ENCODE measurements at regions not wholly inside any gene's neighbourhood (a gene's known extent, or its start where the extent isn't known, plus 50 kb on each side); places are given as distances from the start of the nearest gene placed in this dataset.

GRCh38 chr5:143730112-143730801, 81.7 kb upstream of the HMHB1 start:
- DNase-seq (ENCODE audit: low read depth): no peak

- DNase-seq (ENCODE audit: low read depth): no peak
These were observed 82.5 kb upstream of the HMHB1 start for GRCh38 chr5:143729334-143729946.

DNA sequence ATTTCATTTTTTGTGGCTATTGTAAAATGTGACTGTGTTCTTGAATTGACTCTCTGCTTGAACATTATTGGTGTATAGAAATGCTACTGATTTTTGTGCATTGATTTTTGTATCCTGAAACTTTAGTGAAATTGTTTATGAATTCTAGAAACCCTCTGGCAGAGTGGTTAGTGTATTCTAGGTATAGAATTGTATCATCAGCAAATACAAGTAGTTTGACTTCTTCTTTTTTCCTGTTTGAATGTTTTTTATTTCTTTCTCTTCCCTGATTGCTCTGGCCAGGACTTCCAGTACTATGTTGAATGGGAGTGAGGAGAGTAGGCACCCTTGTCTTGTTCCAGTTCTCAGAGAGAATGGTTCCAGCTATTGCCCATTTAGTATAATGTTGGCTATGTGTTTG, 88.8 kb upstream of the HMHB1 start:
- no peak for DNase-seq (ENCODE audit: low read depth)

DNA sequence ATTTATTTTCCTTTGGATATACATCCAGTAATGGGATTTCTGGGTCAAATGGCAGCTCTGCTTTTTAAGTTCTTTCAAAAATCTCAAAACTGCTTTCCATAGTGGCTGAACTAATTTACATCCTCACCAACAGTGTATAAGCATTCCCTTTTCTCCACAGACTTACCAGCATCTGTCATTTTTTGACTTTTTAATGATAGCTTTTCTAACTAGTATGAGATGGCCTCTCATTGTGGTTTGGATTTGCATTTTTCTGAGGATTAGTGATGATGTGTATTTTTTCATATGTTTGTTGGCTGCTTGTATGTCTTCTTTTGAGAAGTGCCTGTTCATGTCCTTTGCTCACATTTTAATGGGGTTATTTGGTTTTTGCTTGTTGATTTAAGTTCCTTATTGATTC, 90.0 kb upstream of the HMHB1 start:
- no peak for DNase-seq (ENCODE audit: low read depth)

DNA sequence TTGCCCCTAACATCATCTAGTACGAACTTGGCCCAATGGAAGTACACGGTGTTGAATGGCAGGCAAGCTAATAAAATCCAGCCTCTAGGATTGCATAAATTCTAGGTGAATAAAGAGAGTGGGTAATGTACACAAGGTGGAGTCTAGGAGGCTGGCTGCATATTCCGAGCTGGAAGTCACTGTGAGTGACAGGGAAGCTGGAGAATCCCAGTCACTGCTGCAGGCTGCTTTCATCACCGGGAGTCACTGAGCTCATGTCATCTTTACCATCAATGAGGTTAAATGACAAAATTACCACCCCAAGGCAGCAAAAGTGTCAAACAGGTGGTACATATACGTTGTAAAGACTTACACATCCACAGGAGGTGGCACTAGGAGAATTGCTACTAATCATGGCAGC, 91.3 kb upstream of the HMHB1 start:
- DNase-seq (ENCODE audit: low read depth): no peak

DNA sequence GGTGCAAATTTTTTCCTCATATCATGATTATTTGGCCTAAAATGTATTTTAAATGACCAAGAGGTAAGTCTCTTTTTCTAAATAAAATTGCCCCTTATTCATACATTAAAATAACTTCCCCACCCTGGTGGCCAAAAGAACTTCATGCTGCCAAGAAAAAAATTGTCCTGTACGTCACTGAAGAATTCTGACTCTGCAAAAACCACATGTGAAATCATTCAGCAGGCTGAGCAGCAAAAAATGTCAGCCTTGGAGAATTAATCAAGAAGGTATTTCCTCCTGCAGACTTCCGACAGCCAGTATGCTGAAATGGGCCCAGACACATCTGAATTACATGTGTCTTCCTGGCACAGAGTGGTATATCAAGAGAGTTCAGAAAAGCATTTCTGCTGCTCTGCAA, 94.6 kb upstream of the HMHB1 start:
- DNase-seq (ENCODE audit: low read depth): no peak

DNA sequence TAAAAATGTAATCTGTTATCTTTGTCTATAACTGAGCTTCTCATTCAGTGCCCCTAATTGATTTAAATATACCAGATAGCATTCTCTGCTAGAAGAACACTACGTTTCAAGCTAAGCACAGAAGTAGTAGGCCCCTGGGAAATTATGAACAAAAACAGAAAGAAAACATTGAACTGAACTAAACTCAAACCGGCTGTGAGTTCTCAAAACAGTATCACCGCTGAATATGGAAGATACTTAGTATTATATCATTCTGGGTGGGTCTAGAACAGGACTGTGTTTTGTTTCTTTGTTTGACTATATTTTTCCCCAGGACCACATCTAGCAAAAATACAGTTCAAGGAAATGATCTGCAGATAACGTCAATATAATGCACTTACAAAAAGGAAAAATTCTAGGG, 95.1 kb upstream of the HMHB1 start:
- no peak for DNase-seq (ENCODE audit: low read depth)

DNA sequence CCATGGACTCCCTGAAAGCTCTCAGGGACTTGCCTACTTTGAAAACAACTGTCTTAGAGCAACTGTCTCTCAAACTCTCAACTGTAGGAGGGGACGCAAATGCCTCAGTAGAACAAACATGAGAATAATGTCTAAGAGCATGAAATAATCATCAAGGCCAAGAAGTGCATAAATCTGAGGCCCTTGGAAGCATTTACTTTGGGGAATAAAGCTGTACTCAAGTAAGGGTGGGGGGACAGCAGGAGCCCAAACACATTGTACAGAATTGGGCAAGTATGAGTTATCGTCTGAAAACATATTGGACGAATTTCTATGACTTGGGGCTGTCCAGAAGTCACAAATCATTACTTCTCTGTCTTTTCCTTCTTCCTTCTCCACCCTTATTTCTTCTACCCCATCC, 96.3 kb upstream of the HMHB1 start:
- no peak for DNase-seq (ENCODE audit: low read depth)

DNA sequence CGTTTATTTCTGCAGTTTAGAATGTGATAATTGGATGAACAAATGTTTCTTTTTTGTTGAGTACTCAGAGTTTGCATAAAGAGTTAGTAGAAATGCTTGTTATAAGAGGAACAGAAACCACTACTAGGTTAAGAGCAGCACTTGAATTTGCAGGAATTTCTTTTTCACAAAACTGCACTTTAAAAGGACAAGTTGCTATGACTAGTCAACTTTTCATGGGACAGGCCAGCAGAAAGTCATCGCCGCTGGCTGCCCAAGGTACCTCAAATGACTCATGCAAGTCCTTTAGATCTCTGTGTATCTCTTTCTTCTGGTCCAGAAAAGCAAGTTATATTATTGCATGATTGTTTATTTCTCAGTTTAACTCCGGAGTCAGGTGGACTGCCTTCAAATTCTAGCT, 97.3 kb upstream of the HMHB1 start:
- DNase-seq (ENCODE audit: low read depth): no peak

DNA sequence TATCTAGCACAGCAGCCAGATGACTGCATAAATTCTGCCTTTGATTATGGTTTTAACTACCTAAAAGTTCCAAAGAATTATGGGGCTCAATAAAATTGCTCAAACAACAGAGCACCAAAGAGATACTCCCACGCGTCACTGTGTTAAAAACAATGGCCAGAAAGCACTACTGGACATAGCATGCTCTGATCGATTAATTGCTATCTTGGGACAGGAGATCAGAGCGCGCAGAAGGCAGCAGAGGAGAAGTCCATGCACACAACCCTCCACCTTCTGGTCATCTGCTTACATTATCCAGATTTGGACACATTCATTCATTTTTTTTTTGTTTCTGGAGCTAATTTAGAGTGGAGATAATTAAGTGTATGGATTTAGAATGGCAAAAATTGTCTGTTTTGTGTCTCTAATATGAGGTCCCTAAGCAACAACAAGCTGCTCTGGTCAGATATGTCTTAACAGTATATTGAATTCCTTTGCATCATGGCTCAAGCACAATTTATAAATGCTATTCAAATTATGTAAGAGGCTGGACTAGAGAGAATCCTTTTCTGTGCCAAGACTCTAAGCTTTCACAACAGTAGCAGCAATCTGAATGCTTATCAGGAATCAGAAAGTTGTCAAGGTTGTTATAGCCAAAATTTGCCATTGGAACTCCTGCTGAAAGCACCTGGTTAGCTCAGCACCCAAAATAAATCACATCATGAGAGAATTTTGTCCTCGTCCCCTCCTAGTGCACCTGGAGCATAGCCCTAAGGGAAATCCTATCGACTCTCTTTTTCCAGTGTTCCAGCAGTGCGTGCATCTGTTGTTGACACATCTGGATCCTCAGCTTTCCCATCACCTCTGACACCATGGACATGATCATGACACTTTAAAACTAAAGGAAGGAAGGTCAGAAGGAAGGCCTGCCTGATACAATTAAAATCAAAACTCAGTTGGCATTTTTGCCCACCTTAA, 98.6 kb upstream of the HMHB1 start:
- no peak for DNase-seq (ENCODE audit: low read depth)

- DNase-seq (ENCODE audit: low read depth): no peak
These were observed 103.3 kb upstream of the HMHB1 start for GRCh38 chr5:143708672-143709071.

GRCh38 chr5:143707806-143708205, 104.2 kb upstream of the HMHB1 start:
- DNase-seq (ENCODE audit: low read depth): no peak

DNA sequence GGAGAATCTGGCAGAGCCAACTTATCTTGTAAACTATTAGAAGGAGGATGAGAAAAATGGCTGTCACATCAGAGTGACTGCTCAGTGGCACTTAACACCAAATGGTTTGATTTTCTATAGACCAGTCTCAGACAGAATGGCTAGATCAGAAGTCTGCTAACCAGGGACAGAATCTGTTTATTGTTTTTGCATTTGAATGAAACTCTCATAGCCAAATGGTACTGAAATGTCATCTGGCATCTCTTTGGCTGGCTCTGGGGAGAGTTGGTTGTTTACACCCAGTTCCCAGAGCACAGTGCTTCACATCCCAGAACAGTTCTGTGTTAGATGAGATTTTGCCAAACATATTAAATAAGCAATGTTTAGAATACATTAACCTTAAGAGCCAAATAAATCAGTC, 106.6 kb upstream of the HMHB1 start:
- no peak for DNase-seq (ENCODE audit: low read depth)

DNA sequence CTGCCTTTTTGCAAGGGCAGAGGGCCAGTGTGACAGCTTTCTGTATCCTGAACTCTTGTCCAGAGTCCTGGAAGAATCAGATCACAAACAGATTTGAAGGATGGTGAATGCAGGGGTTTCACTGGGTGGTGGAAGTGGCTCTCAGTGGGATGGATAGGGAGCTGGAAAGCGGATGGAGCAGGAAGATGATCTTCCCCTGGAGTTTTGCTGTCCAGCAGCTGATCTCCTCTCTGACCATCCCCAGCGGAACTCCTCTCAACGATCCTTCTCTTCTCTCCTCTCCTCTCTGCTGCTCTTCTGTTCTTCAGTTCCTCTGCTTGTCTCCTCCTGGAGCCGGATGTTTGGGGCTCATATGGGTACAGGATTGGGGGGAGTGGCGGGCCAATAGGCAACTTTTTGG, 108.3 kb upstream of the HMHB1 start:
- DNase-seq (ENCODE audit: low read depth): no peak

GRCh38 chr5:143701493-143701892, 110.5 kb upstream of the HMHB1 start:
- no peak for DNase-seq (ENCODE audit: low read depth)

DNA sequence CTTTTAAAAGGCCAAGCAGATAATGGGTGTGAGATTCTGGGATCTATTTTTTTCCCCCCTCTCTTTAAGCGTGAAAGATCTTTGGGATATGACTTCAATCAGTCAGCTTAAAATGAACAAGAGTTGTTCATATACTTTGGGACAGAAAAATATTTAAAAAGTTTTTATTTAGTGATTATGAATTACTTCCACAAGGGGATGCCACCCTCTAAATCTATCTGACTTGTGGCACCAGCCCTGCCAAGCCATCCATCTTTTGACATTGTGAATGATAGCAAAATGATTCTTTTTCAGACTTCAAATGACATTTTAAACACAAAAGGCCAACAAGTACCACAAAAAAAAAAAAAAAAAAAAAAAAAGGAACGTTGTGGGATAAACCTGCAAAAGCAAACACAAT, 111.0 kb upstream of the HMHB1 start:
- DNase-seq (ENCODE audit: low read depth): no peak

DNA sequence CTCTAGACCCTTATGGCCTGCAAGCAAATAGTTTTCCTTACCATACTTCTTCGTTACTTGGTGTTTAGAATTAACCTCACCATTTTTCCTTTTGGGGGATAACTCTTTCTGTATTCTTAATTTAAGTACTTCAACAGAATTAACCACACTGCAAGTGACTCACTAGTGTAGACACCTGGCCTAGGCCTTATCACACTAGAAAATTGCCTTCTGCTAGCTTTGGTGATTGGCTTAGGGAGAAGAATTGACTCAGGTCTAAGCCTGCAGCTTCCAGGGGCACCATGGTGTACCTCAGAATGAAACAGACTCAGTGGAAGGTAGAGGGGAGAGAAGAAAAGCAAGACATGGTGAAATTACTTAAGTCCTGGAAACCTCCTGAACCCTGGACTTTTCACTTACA, 112.8 kb upstream of the HMHB1 start:
- no peak for DNase-seq (ENCODE audit: low read depth)

GRCh38 chr5:143698574-143698973, 113.4 kb upstream of the HMHB1 start:
- peak; percentile 13 for DNase-seq (ENCODE audit: low read depth)

DNA sequence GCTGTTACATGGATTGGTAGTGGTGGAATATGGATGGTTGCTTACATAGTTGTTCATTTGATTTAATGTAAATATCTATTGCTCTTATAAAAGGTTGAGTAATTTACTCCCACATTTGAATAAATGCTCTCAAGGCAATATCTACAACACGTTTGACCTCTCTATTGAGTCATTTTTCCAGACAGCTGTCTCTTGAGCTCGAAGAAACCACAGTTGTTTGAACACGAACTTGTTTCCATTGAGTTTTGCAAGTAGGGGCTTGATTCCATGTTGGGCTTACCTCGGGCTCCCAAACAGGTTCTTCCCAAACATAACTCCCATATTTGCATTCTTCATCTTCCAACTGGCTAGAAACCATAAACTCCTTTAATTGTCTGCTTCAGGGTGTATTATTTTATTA, 115.0 kb upstream of the HMHB1 start:
- no peak for DNase-seq (ENCODE audit: low read depth)

GRCh38 chr5:143695941-143696340, 116.0 kb upstream of the HMHB1 start:
- no peak for DNase-seq (ENCODE audit: low read depth)

DNA sequence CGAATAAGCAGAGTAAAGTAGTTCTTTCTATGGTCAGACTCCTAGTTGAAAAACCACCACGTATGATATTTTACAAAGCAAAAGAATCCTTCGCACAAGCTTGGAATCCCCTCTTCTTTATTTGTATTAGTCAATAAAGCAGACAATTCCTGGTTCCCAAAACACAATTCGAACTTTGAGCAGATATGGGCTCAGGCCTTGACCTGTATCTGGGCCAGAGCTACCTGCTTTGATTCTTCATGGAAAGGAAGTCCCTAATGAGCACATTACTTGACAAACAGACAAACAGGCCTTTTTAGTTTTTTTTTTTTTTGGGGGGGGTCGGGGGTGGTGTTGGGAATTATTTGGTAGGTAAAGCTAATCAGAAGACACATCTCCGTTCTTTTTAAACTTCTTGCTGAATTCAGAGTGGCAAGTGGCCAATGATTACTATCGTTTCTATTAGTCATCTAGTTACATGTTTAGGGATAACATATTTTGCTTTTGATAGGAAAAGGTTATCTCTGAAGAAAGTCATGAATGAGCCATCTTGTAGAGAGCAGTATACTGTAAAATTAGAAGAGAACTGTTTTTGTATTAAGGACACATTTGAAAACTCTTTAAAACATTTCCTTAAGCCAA, 116.6 kb upstream of the HMHB1 start:
- DNase-seq (ENCODE audit: low read depth): no peak

GRCh38 chr5:143694357-143694756, 117.6 kb upstream of the HMHB1 start:
- DNase-seq (ENCODE audit: low read depth): no peak

All from activated T-cell treated with anti-CD3 and anti-CD28 coated beads for 48 hours (primary cell).